Common myeloid progenitor, CD34-positive (primary cell): ENCODE measurements at regions not wholly inside any gene's neighbourhood (a gene's known extent, or its start where the extent isn't known, plus 50 kb on each side); places are given as distances from the start of the nearest gene placed in this dataset.

ENCODE experiments used
- CTCF ChIA-PET: fragments of 350-600 bp; sonication (Branson Sonifier 250); formaldehyde crosslinking; loops from one replicate; lab custom pipeline; 2021; ENCODE audit warnings: antibody characterized with exemption; lab: Charles Lee
- POLR2A ChIA-PET: fragments of 350-600 bp; sonication (Branson Sonifier 250); formaldehyde crosslinking; loops from one replicate; lab custom pipeline; 2021; ENCODE audit warnings: antibody characterized with exemption; lab: Charles Lee
- DNase-seq, 3 donors: peaks; one replicate each; pipeline versions ENCODE4 v3.0.0 to v3.0.0-alpha.2; 2013
- H3K27ac ChIP-seq, 2 experiments: 1 replicate in 1 of 2; 2 replicates in 1 of 2; pipeline ENCODE4 v1.7.0; 2013; ENCODE audit warnings: inconsistent platforms in 2 of 2, low read length in 2 of 2, mild to moderate bottlenecking in 2 of 2, low read depth in 1 of 2, moderate library complexity in 1 of 2; ENCODE audit not compliant: severe bottlenecking in 2 of 2, insufficient read depth in 1 of 2, poor library complexity in 1 of 2
- H3K27me3 ChIP-seq, 5 experiments: replicated peaks in 2 of 5; 1 replicate in 3 of 5; 2 replicates in 2 of 5; pipeline versions ENCODE4 v1.6.1 to v1.7.0; 2013; ENCODE audit warnings: low read length in 4 of 5, mild to moderate bottlenecking in 2 of 5, moderate library complexity in 2 of 5, inconsistent platforms in 1 of 5; ENCODE audit not compliant: insufficient read depth in 5 of 5, control insufficient read depth in 4 of 5
- H3K36me3 ChIP-seq, 4 experiments: 1 replicate in 2 of 4; 2 replicates in 2 of 4; pipeline versions ENCODE4 v1.6.1 to v1.7.0; 2013; ENCODE audit warnings: low read length in 3 of 4, control low read depth in 1 of 4, mild to moderate bottlenecking in 1 of 4; ENCODE audit not compliant: control insufficient read depth in 4 of 4, insufficient read depth in 4 of 4
- H3K4me1 ChIP-seq, 4 experiments: 1 replicate in 3 of 4; 2 replicates in 1 of 4; pipeline versions ENCODE4 v1.6.1 to v1.7.1; 2013; ENCODE audit warnings: low read length in 3 of 4, mild to moderate bottlenecking in 3 of 4, control low read depth in 1 of 4, inconsistent platforms in 1 of 4, moderate library complexity in 1 of 4; ENCODE audit not compliant: control insufficient read depth in 4 of 4, insufficient read depth in 4 of 4; ENCODE audit errors: control extremely low read depth in 1 of 4
- H3K4me3 ChIP-seq, 7 experiments: 1 replicate in 4 of 7; 2 replicates in 3 of 7; pipeline versions ENCODE4 v1.5.1 to v1.7.0; 2013; ENCODE audit warnings: mild to moderate bottlenecking in 7 of 7, low read length in 6 of 7, moderate library complexity in 6 of 7, inconsistent platforms in 2 of 7, low read depth in 2 of 7, control low read depth in 1 of 7; ENCODE audit not compliant: insufficient read depth in 4 of 7, control insufficient read depth in 1 of 7; ENCODE audit errors: extremely low read depth in 1 of 7
- H3K9me3 ChIP-seq, 5 experiments: 1 replicate in 4 of 5; 2 replicates in 1 of 5; pipeline versions ENCODE4 v1.6.1 to v1.7.1; 2013; ENCODE audit warnings: low read length in 4 of 5, mild to moderate bottlenecking in 2 of 5, inconsistent platforms in 1 of 5, low read depth in 1 of 5, moderate library complexity in 1 of 5; ENCODE audit not compliant: control insufficient read depth in 4 of 5, insufficient read depth in 2 of 5; ENCODE audit errors: control extremely low read depth in 1 of 5
- WGBS: methylation state at CpG from one replicate; pipeline ENCODE4 v1.1.5; 2013; ENCODE audit not compliant: insufficient coverage; 5-methylcytosine and 5-hydroxymethylcytosine counted together

DNA sequence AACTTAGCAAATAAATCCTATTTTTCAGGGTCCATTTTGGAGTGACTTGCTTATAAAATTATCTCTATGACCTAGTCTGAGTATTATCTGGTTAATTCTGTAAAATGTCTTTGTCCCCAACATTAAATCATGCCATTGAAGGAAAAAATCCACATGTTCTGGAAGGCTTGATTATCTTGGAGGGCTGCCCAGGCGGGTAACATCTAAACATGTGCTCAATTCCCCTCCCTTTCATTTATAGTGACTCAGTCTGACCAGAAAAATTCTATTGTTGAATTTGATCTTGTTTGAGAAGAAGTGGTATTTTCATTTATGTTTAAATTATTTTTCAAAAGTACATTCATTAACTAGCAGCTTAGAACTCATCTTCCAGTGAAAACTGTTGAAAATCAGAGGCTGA, 55.4 kb upstream of the SLC10A7 start:
- no CpG with 5 or more reads among the region's 1 CpG for WGBS
- ChIA-PET CTCF (interaction anchor here (1.2 kb wide), 1 partner anchor 11 kb away, joined by 3 read pairs; no protein-coding TSS in a partner anchor), POLR2A (no interaction called here)
- H3K27me3 ChIP-seq, result peaks cover 0 to 4% (median 0%) of the 10 kb centered on the region in 5 experiments
- H3K27ac ChIP-seq, result no peak overlapping the region
- H3K4me1 ChIP-seq, result no peaks in the 10 kb centered on the region
- no peak overlapping the region for H3K4me3 ChIP-seq
- DNase-seq, result no peak
- no peaks in the 10 kb centered on the region for H3K36me3 ChIP-seq
- H3K9me3 ChIP-seq, result peaks cover 0 to 1% (median 0%) of the 10 kb centered on the region in 5 experiments

GRCh38 chr4:146582864-146583263, 55.8 kb upstream of the POU4F2 start:
- Histone ChIP-seq H3K9me3 (peaks cover 0 to 4% (median 1%) of the 10 kb centered on the region in 5 experiments), H3K4me1 (no peaks in the 10 kb centered on the region), H3K36me3 (no peaks in the 10 kb centered on the region), H3K4me3 (no peak overlapping the region), H3K27me3 (peaks cover 0 to 2% (median 0%) of the 10 kb centered on the region in 5 experiments), H3K27ac (no peak overlapping the region)
- 53% methylated on average over 2 of the region's 2 CpGs for WGBS
- DNase-seq, result no peak
- CTCF ChIA-PET, result no interaction called here
- POLR2A ChIA-PET, result no interaction called here

- Histone ChIP-seq H3K36me3 (no peaks in the 10 kb centered on the region), H3K9me3 (peaks cover 0 to 4% (median under 1%) of the 10 kb centered on the region in 5 experiments), H3K4me1 (no peaks in the 10 kb centered on the region), H3K27ac (no peak overlapping the region), H3K4me3 (no peak overlapping the region), H3K27me3 (peaks cover 0 to 2% (median 0%) of the 10 kb centered on the region in 5 experiments)
- 100% methylated on average over 2 of the region's 4 CpGs for WGBS
- no peak for DNase-seq
- ChIA-PET CTCF (interaction anchor here (1.7 kb wide), 1 partner anchor 10 kb away, joined by 3 read pairs; no protein-coding TSS in a partner anchor), POLR2A (interaction anchor here (0.6 kb wide), 1 partner anchor 13 kb away, joined by 6 read pairs; no protein-coding TSS in a partner anchor)
Observed at GRCh38 chr4:146585761-146586333, 52.8 kb upstream of the POU4F2 start.
